GM23338 (cell line): ENCODE measurements at regions not wholly inside any gene's neighbourhood (a gene's known extent, or its start where the extent isn't known, plus 50 kb on each side); places are given as distances from the start of the nearest gene placed in this dataset.

Experiments
- ATAC-seq: fragments of 200-7000 bp; cut with Tn5 transposase; 3 replicates; pipeline ENCODE4 v1.9.1; 2020
- DNase-seq: peaks from one replicate; pipeline ENCODE4 v3.0.0-alpha.2; 2015; ENCODE audit warnings: low spot score
- H2AFZ ChIP-seq: fragments of 200-600 bp; sonication (generic); 2 replicates; pipeline ENCODE4 v1.8.0; 2016; ENCODE audit warnings: antibody characterized with exemption, mild to moderate bottlenecking, moderate library complexity
- H3F3A ChIP-seq: fragments of 200-600 bp; sonication (generic); replicated peaks from 2 replicates; pipeline ENCODE4 v1.8.0; 2017; ENCODE audit warnings: antibody characterized with exemption, mixed run types, low read depth
- H3K27ac ChIP-seq: fragments of 200-600 bp; sonication (generic); 2 replicates; pipeline ENCODE4 v1.6.1; 2016; ENCODE audit warnings: low read depth
- H3K27me3 ChIP-seq: fragments of 200-600 bp; sonication (generic); 2 replicates; pipeline ENCODE4 v1.8.0; 2016; ENCODE audit warnings: mild to moderate bottlenecking, mixed run types, moderate library complexity; ENCODE audit not compliant: insufficient read depth
- H3K36me3 ChIP-seq: fragments of 200-600 bp; sonication (generic); 2 replicates; pipeline ENCODE4 v1.8.0; 2016; ENCODE audit warnings: mild to moderate bottlenecking; ENCODE audit not compliant: insufficient read depth
- H3K4me1 ChIP-seq: fragments of 200-600 bp; sonication (generic); 2 replicates; pipeline ENCODE4 v1.8.0; 2016; ENCODE audit warnings: mild to moderate bottlenecking, moderate library complexity; ENCODE audit not compliant: insufficient read depth
- H3K4me2 ChIP-seq: fragments of 200-600 bp; sonication (generic); 2 replicates; pipeline ENCODE4 v1.7.1; 2017; ENCODE audit warnings: mixed run types
- H3K4me3 ChIP-seq: fragments of 200-600 bp; sonication (generic); 2 replicates; pipeline ENCODE4 v1.6.1; 2016; ENCODE audit warnings: mixed run types
- H3K79me2 ChIP-seq: fragments of 200-600 bp; sonication (generic); replicated peaks from 2 replicates; pipeline ENCODE4 v1.8.0; 2017; ENCODE audit warnings: mild to moderate bottlenecking; ENCODE audit not compliant: insufficient read depth
- H3K9me2 ChIP-seq: fragments of 200-600 bp; sonication (generic); 2 replicates; pipeline ENCODE4 v1.8.0; 2017; ENCODE audit not compliant: insufficient read depth
- H4K20me1 ChIP-seq: fragments of 200-600 bp; sonication (generic); replicated peaks from 2 replicates; pipeline ENCODE4 v1.8.0; 2017; ENCODE audit warnings: mild to moderate bottlenecking; ENCODE audit not compliant: insufficient read depth
- H3K27ac Mint-ChIP-seq: 2 replicates; pipeline ENCODE4 v1.8.0; 2020; ENCODE audit warnings: inconsistent platforms, mild to moderate bottlenecking, moderate library complexity, mixed read lengths
- H3K27me3 Mint-ChIP-seq: 3 replicates; pipeline ENCODE4 v1.8.0; 2022; ENCODE audit warnings: low read depth, mild to moderate bottlenecking, moderate library complexity, mixed read lengths, inconsistent platforms; ENCODE audit not compliant: insufficient read depth, poor library complexity
- H3K36me3 Mint-ChIP-seq: 3 replicates; pipeline ENCODE4 v1.8.0; 2021; ENCODE audit warnings: low read depth, mild to moderate bottlenecking, inconsistent platforms, moderate library complexity, mixed read lengths
- H3K4me1 Mint-ChIP-seq: 3 replicates; pipeline ENCODE4 v1.8.0; 2020; ENCODE audit warnings: mild to moderate bottlenecking, inconsistent platforms, mixed read lengths
- H3K4me3 Mint-ChIP-seq: 3 replicates; pipeline ENCODE4 v1.8.0; 2021; ENCODE audit warnings: moderate library complexity, mild to moderate bottlenecking, inconsistent platforms, mixed read lengths
- H3K9me3 Mint-ChIP-seq: 3 replicates; pipeline ENCODE4 v1.8.0; 2020; ENCODE audit warnings: moderate library complexity, mild to moderate bottlenecking, inconsistent platforms, mixed read lengths
- CREB1 ChIP-seq: fragments of 250-450 bp; sonication (Bioruptor Pico); IDR thresholded peaks from 2 replicates; pipeline ENCODE4 v1.5.0; 2020; ENCODE audit warnings: low read depth, mild to moderate bottlenecking, moderate library complexity
- EZH2 ChIP-seq: fragments of 200-600 bp; sonication (generic); IDR thresholded peaks from one replicate; pipeline ENCODE4 v1.8.0; 2017; ENCODE audit warnings: antibody characterized with exemption, mild to moderate bottlenecking, low read depth; ENCODE audit not compliant: unreplicated experiment
- EZH2phosphoT487 ChIP-seq: fragments of 200-600 bp; sonication (generic); IDR thresholded peaks from one replicate; pipeline ENCODE4 v1.8.1; 2018; ENCODE audit warnings: antibody characterized with exemption; ENCODE audit not compliant: unreplicated experiment
- JUNB ChIP-seq: IDR thresholded peaks from one replicate; pipeline ENCODE4 v1.6.1; 2016; ENCODE audit warnings: antibody characterized with exemption; ENCODE audit not compliant: unreplicated experiment
- NANOG ChIP-seq: IDR thresholded peaks from 2 replicates; pipeline ENCODE4 v1.6.1; 2016; ENCODE audit warnings: antibody characterized with exemption, borderline replicate concordance
- POLR2AphosphoS5 ChIP-seq: IDR thresholded peaks from 2 replicates; pipeline ENCODE4 v1.6.1; 2016; ENCODE audit warnings: antibody characterized with exemption, low read depth
- STAT1 ChIP-seq: IDR thresholded peaks from one replicate; pipeline ENCODE4 v1.6.1; 2016; ENCODE audit warnings: antibody characterized with exemption; ENCODE audit not compliant: unreplicated experiment
- ZNF114 ChIP-seq: fragments of 250-450 bp; sonication (Bioruptor Pico); IDR thresholded peaks from 2 replicates; pipeline ENCODE4 v1.5.0; 2020; ENCODE audit warnings: mild to moderate bottlenecking, moderate library complexity
- ZNF331 ChIP-seq: fragments of 250-450 bp; sonication (Bioruptor Pico); IDR thresholded peaks from 2 replicates; pipeline ENCODE4 v1.5.0; 2020; ENCODE audit warnings: low read depth, mild to moderate bottlenecking, moderate library complexity
- ZNF462 ChIP-seq: fragments of 250-450 bp; sonication (Bioruptor Pico); IDR thresholded peaks from 2 replicates; pipeline ENCODE4 v1.5.0; 2020; ENCODE audit warnings: mild to moderate bottlenecking, moderate library complexity
- TF ChIP-seq, protein P1 (sequence below): IDR thresholded peaks from one replicate; pipeline ENCODE4 v1.6.1; 2018; ENCODE audit warnings: antibody characterized with exemption; ENCODE audit not compliant: unreplicated experiment
- TF ChIP-seq, protein P2 (sequence below): IDR thresholded peaks from 2 replicates; pipeline ENCODE4 v1.6.1; 2016; ENCODE audit warnings: antibody characterized with exemption
- TF ChIP-seq, protein P3 (sequence below), 2 experiments: fragments of 200-600 bp in 1 of 2; sonication (generic) in 1 of 2; conservative IDR thresholded peaks; 2 replicates each; pipeline versions ENCODE4 v1.5.1 to v1.6.1; 2016 to 2017; ENCODE audit warnings: antibody characterized with exemption in 2 of 2, low read depth in 2 of 2, mild to moderate bottlenecking in 2 of 2, moderate library complexity in 1 of 2

- TF ChIP-seq POLR2AphosphoS5 (no peak), ZNF114 (no peak), EZH2 (no peak), STAT1 (no peak)
These were observed 167.6 kb upstream of the CADPS start (continued) for GRCh38 chr3:63042833-63043232.

GRCh38 chr3:63043631-63044030 is 168.4 kb upstream of the CADPS start:
- H3K36me3 Mint-ChIP-seq: peaks cover 8% of the 10 kb centered on the region
- Histone ChIP-seq H3K79me2 (no peaks in the 10 kb centered on the region), H4K20me1 (no peaks in the 10 kb centered on the region), H3K4me2 (no peak overlapping the region), H3K4me3 (no peak overlapping the region), H3K27me3 (no peaks in the 10 kb centered on the region), H3K9me2 (no peaks in the 10 kb centered on the region), H3F3A (no peaks in the 10 kb centered on the region), H3K4me1 (peaks cover 13% of the 10 kb centered on the region), H3K27ac (no peak overlapping the region), H3K36me3 (no peaks in the 10 kb centered on the region), H2AFZ (no peak overlapping the region)
- no peak overlapping the region for H3K4me3 Mint-ChIP-seq
- ATAC-seq: no peak
- peaks cover 2% of the 10 kb centered on the region; the same call in 1 of the 3 replicates for H3K9me3 Mint-ChIP-seq
- no peak for DNase-seq
- peaks cover 17% of the 10 kb centered on the region for H3K4me1 Mint-ChIP-seq
- H3K27me3 Mint-ChIP-seq: no peaks in the 10 kb centered on the region
- TF ChIP-seq, protein P1, sequence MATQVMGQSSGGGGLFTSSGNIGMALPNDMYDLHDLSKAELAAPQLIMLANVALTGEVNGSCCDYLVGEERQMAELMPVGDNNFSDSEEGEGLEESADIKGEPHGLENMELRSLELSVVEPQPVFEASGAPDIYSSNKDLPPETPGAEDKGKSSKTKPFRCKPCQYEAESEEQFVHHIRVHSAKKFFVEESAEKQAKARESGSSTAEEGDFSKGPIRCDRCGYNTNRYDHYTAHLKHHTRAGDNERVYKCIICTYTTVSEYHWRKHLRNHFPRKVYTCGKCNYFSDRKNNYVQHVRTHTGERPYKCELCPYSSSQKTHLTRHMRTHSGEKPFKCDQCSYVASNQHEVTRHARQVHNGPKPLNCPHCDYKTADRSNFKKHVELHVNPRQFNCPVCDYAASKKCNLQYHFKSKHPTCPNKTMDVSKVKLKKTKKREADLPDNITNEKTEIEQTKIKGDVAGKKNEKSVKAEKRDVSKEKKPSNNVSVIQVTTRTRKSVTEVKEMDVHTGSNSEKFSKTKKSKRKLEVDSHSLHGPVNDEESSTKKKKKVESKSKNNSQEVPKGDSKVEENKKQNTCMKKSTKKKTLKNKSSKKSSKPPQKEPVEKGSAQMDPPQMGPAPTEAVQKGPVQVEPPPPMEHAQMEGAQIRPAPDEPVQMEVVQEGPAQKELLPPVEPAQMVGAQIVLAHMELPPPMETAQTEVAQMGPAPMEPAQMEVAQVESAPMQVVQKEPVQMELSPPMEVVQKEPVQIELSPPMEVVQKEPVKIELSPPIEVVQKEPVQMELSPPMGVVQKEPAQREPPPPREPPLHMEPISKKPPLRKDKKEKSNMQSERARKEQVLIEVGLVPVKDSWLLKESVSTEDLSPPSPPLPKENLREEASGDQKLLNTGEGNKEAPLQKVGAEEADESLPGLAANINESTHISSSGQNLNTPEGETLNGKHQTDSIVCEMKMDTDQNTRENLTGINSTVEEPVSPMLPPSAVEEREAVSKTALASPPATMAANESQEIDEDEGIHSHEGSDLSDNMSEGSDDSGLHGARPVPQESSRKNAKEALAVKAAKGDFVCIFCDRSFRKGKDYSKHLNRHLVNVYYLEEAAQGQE: no peak
- TF ChIP-seq, protein P2, sequence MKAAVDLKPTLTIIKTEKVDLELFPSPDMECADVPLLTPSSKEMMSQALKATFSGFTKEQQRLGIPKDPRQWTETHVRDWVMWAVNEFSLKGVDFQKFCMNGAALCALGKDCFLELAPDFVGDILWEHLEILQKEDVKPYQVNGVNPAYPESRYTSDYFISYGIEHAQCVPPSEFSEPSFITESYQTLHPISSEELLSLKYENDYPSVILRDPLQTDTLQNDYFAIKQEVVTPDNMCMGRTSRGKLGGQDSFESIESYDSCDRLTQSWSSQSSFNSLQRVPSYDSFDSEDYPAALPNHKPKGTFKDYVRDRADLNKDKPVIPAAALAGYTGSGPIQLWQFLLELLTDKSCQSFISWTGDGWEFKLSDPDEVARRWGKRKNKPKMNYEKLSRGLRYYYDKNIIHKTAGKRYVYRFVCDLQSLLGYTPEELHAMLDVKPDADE: no peak
- no peak for TF ChIP-seq POLR2AphosphoS5
- TF ChIP-seq CREB1 (CRISPR knock-in tag): no peak
- TF ChIP-seq, protein P3, sequence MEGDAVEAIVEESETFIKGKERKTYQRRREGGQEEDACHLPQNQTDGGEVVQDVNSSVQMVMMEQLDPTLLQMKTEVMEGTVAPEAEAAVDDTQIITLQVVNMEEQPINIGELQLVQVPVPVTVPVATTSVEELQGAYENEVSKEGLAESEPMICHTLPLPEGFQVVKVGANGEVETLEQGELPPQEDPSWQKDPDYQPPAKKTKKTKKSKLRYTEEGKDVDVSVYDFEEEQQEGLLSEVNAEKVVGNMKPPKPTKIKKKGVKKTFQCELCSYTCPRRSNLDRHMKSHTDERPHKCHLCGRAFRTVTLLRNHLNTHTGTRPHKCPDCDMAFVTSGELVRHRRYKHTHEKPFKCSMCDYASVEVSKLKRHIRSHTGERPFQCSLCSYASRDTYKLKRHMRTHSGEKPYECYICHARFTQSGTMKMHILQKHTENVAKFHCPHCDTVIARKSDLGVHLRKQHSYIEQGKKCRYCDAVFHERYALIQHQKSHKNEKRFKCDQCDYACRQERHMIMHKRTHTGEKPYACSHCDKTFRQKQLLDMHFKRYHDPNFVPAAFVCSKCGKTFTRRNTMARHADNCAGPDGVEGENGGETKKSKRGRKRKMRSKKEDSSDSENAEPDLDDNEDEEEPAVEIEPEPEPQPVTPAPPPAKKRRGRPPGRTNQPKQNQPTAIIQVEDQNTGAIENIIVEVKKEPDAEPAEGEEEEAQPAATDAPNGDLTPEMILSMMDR (conservative IDR thresholded peaks at IDR 0.05; ENCODE audit: low read depth in 2 of 2): no peak
- no peak for TF ChIP-seq EZH2
- TF ChIP-seq ZNF114: no peak
- TF ChIP-seq STAT1: no peak
- TF ChIP-seq ZNF331: no peak
- no peak for TF ChIP-seq JUNB
- TF ChIP-seq ZNF462: no peak
- no peak for TF ChIP-seq NANOG
- no peak for TF ChIP-seq EZH2phosphoT487
- no peak overlapping the region for H3K27ac Mint-ChIP-seq
